ENCODE measurements at regions not wholly inside any gene's neighbourhood (a gene's known extent, or its start where the extent isn't known, plus 50 kb on each side); places are given as distances from the start of the nearest gene placed in this dataset.

- Histone ChIP-seq H3K4me3 (ENCODE audit: low read length) (no peak overlapping the region), H3K9me3 (ENCODE audit: low read length) (no peaks in the 10 kb centered on the region), H3K27ac (ENCODE audit: low read length) (no peak overlapping the region), H3K79me2 (replicated peaks; ENCODE audit: insufficient read depth, low read length) (no peaks in the 10 kb centered on the region), H3K27me3 (ENCODE audit: insufficient read depth, low read depth, low read length) (no peaks in the 10 kb centered on the region), H3K9ac (ENCODE audit: low read length) (no peak overlapping the region), H3K9me2 (ENCODE audit: insufficient read depth, low read length) (no peaks in the 10 kb centered on the region), H3K4me2 (ENCODE audit: low read length) (no peak overlapping the region), H3F3A (ENCODE audit: insufficient read depth, low read length, poor library complexity, severe bottlenecking) (no peaks in the 10 kb centered on the region), H4K20me1 (ENCODE audit: insufficient read depth) (no peaks in the 10 kb centered on the region), H3K36me3 (ENCODE audit: insufficient read depth, low read length) (no peaks in the 10 kb centered on the region), H2AFZ (ENCODE audit: low read depth, low read length) (no peak overlapping the region)
- TF ChIP-seq CTCF (IDR thresholded peaks at IDR 0.05; ENCODE audit: poor library complexity, severe bottlenecking) = no peak
- no peak for TF ChIP-seq MXI1 (conservative IDR thresholded peaks at IDR 0.05; ENCODE audit: poor library complexity, severe bottlenecking)
- TF ChIP-seq POLR2AphosphoS5 (IDR thresholded peaks at IDR 0.05) = no peak
- TF ChIP-seq TAF1 (IDR thresholded peaks at IDR 0.05; ENCODE audit: low read depth) = no peak
- TF ChIP-seq EZH2 (IDR thresholded peaks at IDR 0.05; ENCODE audit: borderline replicate concordance, insufficient read depth, low read length, poor library complexity, severe bottlenecking) = no peak
- TF ChIP-seq, protein P1, sequence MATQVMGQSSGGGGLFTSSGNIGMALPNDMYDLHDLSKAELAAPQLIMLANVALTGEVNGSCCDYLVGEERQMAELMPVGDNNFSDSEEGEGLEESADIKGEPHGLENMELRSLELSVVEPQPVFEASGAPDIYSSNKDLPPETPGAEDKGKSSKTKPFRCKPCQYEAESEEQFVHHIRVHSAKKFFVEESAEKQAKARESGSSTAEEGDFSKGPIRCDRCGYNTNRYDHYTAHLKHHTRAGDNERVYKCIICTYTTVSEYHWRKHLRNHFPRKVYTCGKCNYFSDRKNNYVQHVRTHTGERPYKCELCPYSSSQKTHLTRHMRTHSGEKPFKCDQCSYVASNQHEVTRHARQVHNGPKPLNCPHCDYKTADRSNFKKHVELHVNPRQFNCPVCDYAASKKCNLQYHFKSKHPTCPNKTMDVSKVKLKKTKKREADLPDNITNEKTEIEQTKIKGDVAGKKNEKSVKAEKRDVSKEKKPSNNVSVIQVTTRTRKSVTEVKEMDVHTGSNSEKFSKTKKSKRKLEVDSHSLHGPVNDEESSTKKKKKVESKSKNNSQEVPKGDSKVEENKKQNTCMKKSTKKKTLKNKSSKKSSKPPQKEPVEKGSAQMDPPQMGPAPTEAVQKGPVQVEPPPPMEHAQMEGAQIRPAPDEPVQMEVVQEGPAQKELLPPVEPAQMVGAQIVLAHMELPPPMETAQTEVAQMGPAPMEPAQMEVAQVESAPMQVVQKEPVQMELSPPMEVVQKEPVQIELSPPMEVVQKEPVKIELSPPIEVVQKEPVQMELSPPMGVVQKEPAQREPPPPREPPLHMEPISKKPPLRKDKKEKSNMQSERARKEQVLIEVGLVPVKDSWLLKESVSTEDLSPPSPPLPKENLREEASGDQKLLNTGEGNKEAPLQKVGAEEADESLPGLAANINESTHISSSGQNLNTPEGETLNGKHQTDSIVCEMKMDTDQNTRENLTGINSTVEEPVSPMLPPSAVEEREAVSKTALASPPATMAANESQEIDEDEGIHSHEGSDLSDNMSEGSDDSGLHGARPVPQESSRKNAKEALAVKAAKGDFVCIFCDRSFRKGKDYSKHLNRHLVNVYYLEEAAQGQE (IDR thresholded peaks at IDR 0.05; ENCODE audit: borderline replicate concordance) = no peak
- TF ChIP-seq EP300 (conservative IDR thresholded peaks at IDR 0.05; ENCODE audit: poor library complexity, severe bottlenecking) = no peak
- no peak for TF ChIP-seq RAD21 (conservative IDR thresholded peaks at IDR 0.05)
- TF ChIP-seq SMC3 (conservative IDR thresholded peaks at IDR 0.05; ENCODE audit: poor library complexity) = no peak
Observed at GRCh38 chr5:91263898-91264297, 119.2 kb downstream of the ARRDC3 start.

- Histone ChIP-seq H4K20me1 (ENCODE audit: insufficient read depth) (no peaks in the 10 kb centered on the region), H2AFZ (ENCODE audit: low read depth, low read length) (no peak overlapping the region), H3F3A (ENCODE audit: insufficient read depth, low read length, poor library complexity, severe bottlenecking) (no peaks in the 10 kb centered on the region), H3K27me3 (ENCODE audit: insufficient read depth, low read depth, low read length) (no peaks in the 10 kb centered on the region), H3K4me2 (ENCODE audit: low read length) (no peak overlapping the region), H3K4me3 (ENCODE audit: low read length) (no peak overlapping the region), H3K9ac (ENCODE audit: low read length) (no peak overlapping the region), H3K36me3 (ENCODE audit: insufficient read depth, low read length) (no peaks in the 10 kb centered on the region), H3K9me3 (ENCODE audit: low read length) (no peaks in the 10 kb centered on the region), H3K79me2 (replicated peaks; ENCODE audit: insufficient read depth, low read length) (no peaks in the 10 kb centered on the region), H3K9me2 (ENCODE audit: insufficient read depth, low read length) (no peaks in the 10 kb centered on the region), H3K27ac (ENCODE audit: low read length) (no peak overlapping the region)
- no peak for TF ChIP-seq TAF1 (IDR thresholded peaks at IDR 0.05; ENCODE audit: low read depth)
Observed at GRCh38 chr5:91257301-91257700, 125.8 kb downstream of the ARRDC3 start.

- Histone ChIP-seq H3K36me3 (ENCODE audit: insufficient read depth, low read length) (no peaks in the 10 kb centered on the region), H3K9me2 (ENCODE audit: insufficient read depth, low read length) (no peaks in the 10 kb centered on the region), H2AFZ (ENCODE audit: low read depth, low read length) (no peak overlapping the region), H4K20me1 (ENCODE audit: insufficient read depth) (no peaks in the 10 kb centered on the region), H3K9ac (ENCODE audit: low read length) (no peak overlapping the region), H3F3A (ENCODE audit: insufficient read depth, low read length, poor library complexity, severe bottlenecking) (no peaks in the 10 kb centered on the region), H3K9me3 (ENCODE audit: low read length) (no peaks in the 10 kb centered on the region), H3K4me3 (ENCODE audit: low read length) (no peak overlapping the region), H3K79me2 (replicated peaks; ENCODE audit: insufficient read depth, low read length) (no peaks in the 10 kb centered on the region), H3K4me2 (ENCODE audit: low read length) (no peak overlapping the region), H3K27me3 (ENCODE audit: insufficient read depth, low read depth, low read length) (no peaks in the 10 kb centered on the region), H3K27ac (ENCODE audit: low read length) (no peak overlapping the region)
- TF ChIP-seq EZH2 (IDR thresholded peaks at IDR 0.05; ENCODE audit: borderline replicate concordance, insufficient read depth, low read length, poor library complexity, severe bottlenecking) (no peak), CTCF (IDR thresholded peaks at IDR 0.05; ENCODE audit: poor library complexity, severe bottlenecking) (no peak), EP300 (conservative IDR thresholded peaks at IDR 0.05; ENCODE audit: poor library complexity, severe bottlenecking) (no peak), RAD21 (conservative IDR thresholded peaks at IDR 0.05) (no peak), POLR2AphosphoS5 (IDR thresholded peaks at IDR 0.05) (no peak)
- TF ChIP-seq, protein P1 (IDR thresholded peaks at IDR 0.05; ENCODE audit: borderline replicate concordance) = no peak
Observed at GRCh38 chr5:91256142-91256524, 127.0 kb downstream of the ARRDC3 start.
